Cardiac fibroblast (primary cell): ENCODE measurements at regions not wholly inside any gene's neighbourhood (a gene's known extent, or its start where the extent isn't known, plus 50 kb on each side); places are given as distances from the start of the nearest gene placed in this dataset.

ENCODE experiments used
- DNase-seq, 2 donors: peaks; one replicate each; pipeline versions ENCODE4 v3.0.0 to v3.0.0-alpha.2; 2010; ENCODE audit warnings: low read depth in 2 of 2
- H3K4me3 ChIP-seq, 2 donors: replicated peaks in 1 of 2; 1 replicate in 1 of 2; 2 replicates in 1 of 2; pipeline ENCODE4 v1.5.1; 2011; ENCODE audit warnings: low read depth in 2 of 2, low read length in 2 of 2, mild to moderate bottlenecking in 2 of 2, moderate library complexity in 1 of 2
- CTCF ChIP-seq: IDR thresholded peaks from one replicate; pipeline ENCODE4 v1.5.1; 2011; ENCODE audit warnings: low read depth, mild to moderate bottlenecking, low read length, inconsistent platforms

DNA sequence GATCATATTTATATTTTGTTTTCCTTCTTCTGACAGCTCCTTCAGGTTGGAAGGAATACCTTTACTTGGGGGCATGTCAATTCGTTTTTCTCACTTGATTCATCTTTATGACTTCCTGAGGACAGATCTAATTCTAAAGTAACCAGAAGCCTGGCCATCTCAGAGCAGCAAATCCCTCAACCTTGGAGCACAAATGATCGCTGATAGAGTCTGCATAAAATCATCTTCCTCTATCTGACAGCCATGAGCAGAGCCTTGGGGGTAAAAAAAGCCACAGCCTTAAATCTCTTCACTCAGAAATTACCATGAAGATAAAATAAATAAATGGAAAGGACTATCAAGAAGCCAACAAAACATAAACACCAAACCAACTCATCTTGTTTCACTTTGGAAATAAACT, 325.8 kb downstream of the PRR16 start:
- DNase-seq = no peak
- H3K4me3 ChIP-seq = no peak overlapping the region
- TF ChIP-seq CTCF = no peak

GRCh38 chr5:120790339-120790738, 326.2 kb downstream of the PRR16 start:
- H3K4me3 ChIP-seq = no peak overlapping the region
- no peak for DNase-seq
- no peak for TF ChIP-seq CTCF

DNA sequence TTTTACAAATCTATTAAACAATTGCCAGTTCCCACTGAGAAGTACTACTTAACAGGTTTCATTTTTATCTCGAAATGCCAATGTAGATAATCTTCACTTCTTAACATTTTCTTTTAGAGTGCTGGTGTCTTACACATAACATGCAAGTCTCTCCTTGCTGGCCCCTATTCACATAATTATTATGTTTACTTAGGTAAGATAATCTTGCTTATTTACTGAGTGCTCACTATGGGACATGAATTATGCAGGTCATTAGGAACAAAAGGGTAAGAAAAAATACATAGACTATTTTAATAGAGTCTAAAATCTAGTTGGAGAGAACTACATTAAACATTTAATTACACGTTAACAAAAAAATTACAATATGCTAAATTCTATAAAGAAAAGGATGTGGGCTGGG, 328.4 kb downstream of the PRR16 start:
- no peak overlapping the region for H3K4me3 ChIP-seq
- no peak for DNase-seq
- no peak for TF ChIP-seq CTCF

GRCh38 chr5:120794121-120794520, 330.0 kb downstream of the PRR16 start:
- no peak for TF ChIP-seq CTCF
- no peak overlapping the region for H3K4me3 ChIP-seq
- DNase-seq = peak in 1 of 2 donors; percentile 54

GRCh38 chr5:120803282-120803681, 339.2 kb downstream of the PRR16 start:
- DNase-seq = peak; percentile 53 to 62
- no peak overlapping the region for H3K4me3 ChIP-seq
- peak; percentile 7 for TF ChIP-seq CTCF

DNA sequence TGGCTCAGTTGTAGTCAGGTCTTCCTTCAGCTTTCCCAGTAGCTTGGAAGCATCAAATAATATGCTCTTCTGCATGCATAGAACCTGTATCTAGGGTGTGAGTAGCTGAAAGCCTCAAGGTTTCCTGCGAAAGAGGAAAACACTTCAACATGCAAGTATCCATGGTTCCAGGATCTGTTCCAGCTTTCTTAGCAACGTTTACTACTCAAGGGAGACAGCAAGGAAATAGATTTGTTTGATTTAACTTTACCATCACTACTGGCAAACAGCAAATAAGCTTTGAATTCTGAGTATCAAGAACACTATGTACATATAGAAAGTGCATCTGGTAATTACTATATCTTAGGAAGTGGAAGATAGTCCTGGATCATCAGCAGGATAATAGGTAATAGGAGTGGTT, 341.0 kb downstream of the PRR16 start:
- TF ChIP-seq CTCF = no peak
- no peak overlapping the region for H3K4me3 ChIP-seq
- no peak for DNase-seq

- no peak overlapping the region for H3K4me3 ChIP-seq
- TF ChIP-seq CTCF = no peak
- DNase-seq = peak; percentile 33 to 40
Observed at GRCh38 chr5:120806202-120806601, 342.1 kb downstream of the PRR16 start.
